Keratinocyte (primary cell): ENCODE measurements at regions not wholly inside any gene's neighbourhood (a gene's known extent, or its start where the extent isn't known, plus 50 kb on each side); places are given as distances from the start of the nearest gene placed in this dataset.

ENCODE experiments used
- CTCF ChIP-seq, 3 experiments: IDR thresholded peaks in 1 of 3; conservative IDR thresholded peaks in 1 of 3; optimal IDR thresholded peaks in 1 of 3; 2 replicates in 2 of 3; 3 replicates in 1 of 3; pipeline versions ENCODE3 to v1.5.1; 2011; ENCODE audit warnings: low read length in 3 of 3, mild to moderate bottlenecking in 3 of 3, moderate library complexity in 2 of 3, control low read depth in 1 of 3, inconsistent platforms in 1 of 3; ENCODE audit not compliant: insufficient read depth in 2 of 3; ENCODE audit errors: extremely low read depth in 1 of 3
- EZH2 ChIP-seq: IDR thresholded peaks from one replicate; pipeline ENCODE4 v1.6.1; 2012; ENCODE audit warnings: inconsistent platforms, mild to moderate bottlenecking, low read length, moderate library complexity

GRCh38 chr3:107082527-107082926, 294.7 kb upstream of the CCDC54 start:
- TF ChIP-seq CTCF (optimal IDR thresholded peaks at IDR 0.05 in 1 of 3, IDR thresholded peaks at IDR 0.05 in 1 of 3, conservative IDR thresholded peaks at IDR 0.05 in 1 of 3; ENCODE audit: extremely low read depth in 1 of 3, insufficient read depth in 2 of 3, low read length in 3 of 3) (no peak), EZH2 (no peak)
